Mesenchymal stem cell (in vitro differentiated cells and primary cell): ENCODE measurements at regions not wholly inside any gene's neighbourhood (a gene's known extent, or its start where the extent isn't known, plus 50 kb on each side); places are given as distances from the start of the nearest gene placed in this dataset.

Source experiments
- DNase-seq: peaks from one replicate; pipeline ENCODE4 v3.0.0-alpha.2; 2013
- H2AFZ ChIP-seq: one replicate; pipeline ENCODE4 v1.6.1; 2013; ENCODE audit warnings: low read depth, mild to moderate bottlenecking, control low read depth, inconsistent platforms, low read length, moderate library complexity
- H2AK5ac ChIP-seq: 2 replicates; pipeline ENCODE4 v1.6.1; 2013; ENCODE audit warnings: low read length, moderate library complexity, mild to moderate bottlenecking, inconsistent platforms; ENCODE audit not compliant: severe bottlenecking
- H2BK120ac ChIP-seq: one replicate; pipeline ENCODE4 v1.6.1; 2013; ENCODE audit warnings: low read depth, mild to moderate bottlenecking, inconsistent platforms, low read length, moderate library complexity
- H2BK12ac ChIP-seq, 2 experiments: one replicate each; pipeline ENCODE4 v1.6.1; 2013; ENCODE audit warnings: inconsistent platforms in 2 of 2, low read length in 2 of 2, mild to moderate bottlenecking in 2 of 2, moderate library complexity in 2 of 2, control low read depth in 1 of 2
- H2BK15ac ChIP-seq: one replicate; pipeline ENCODE4 v1.6.1; 2013; ENCODE audit warnings: mild to moderate bottlenecking, low read depth, inconsistent platforms; ENCODE audit not compliant: poor library complexity, severe bottlenecking
- H2BK5ac ChIP-seq: 2 replicates; pipeline ENCODE4 v1.6.1; 2013; ENCODE audit warnings: low read depth, mild to moderate bottlenecking, low read length, control low read depth, inconsistent platforms; ENCODE audit not compliant: poor library complexity, severe bottlenecking
- H3K14ac ChIP-seq, 2 experiments: one replicate each; pipeline ENCODE4 v1.6.1; 2013; ENCODE audit warnings: inconsistent platforms in 2 of 2, low read length in 2 of 2, control low read depth in 1 of 2, mild to moderate bottlenecking in 1 of 2, moderate library complexity in 1 of 2
- H3K18ac ChIP-seq, 2 experiments: one replicate each; pipeline ENCODE4 v1.6.1; 2013; ENCODE audit warnings: inconsistent platforms in 2 of 2, low read length in 2 of 2, control low read depth in 1 of 2, low read depth in 1 of 2, mild to moderate bottlenecking in 1 of 2
- H3K23ac ChIP-seq, 2 experiments: one replicate each; pipeline ENCODE4 v1.6.1; 2013; ENCODE audit warnings: inconsistent platforms in 2 of 2, low read length in 2 of 2, mild to moderate bottlenecking in 2 of 2, moderate library complexity in 2 of 2, control low read depth in 1 of 2
- H3K27ac ChIP-seq: 2 replicates; pipeline ENCODE4 v1.5.1; 2013; ENCODE audit warnings: mild to moderate bottlenecking, moderate library complexity, low read length, control low read depth, inconsistent platforms; ENCODE audit not compliant: poor library complexity, severe bottlenecking
- H3K27me3 ChIP-seq, 2 experiments: 2 replicates each; pipeline versions ENCODE4 v1.6.1 to v1.7.0; 2013; ENCODE audit warnings: low read length in 2 of 2, mild to moderate bottlenecking in 2 of 2, moderate library complexity in 2 of 2, control low read depth in 1 of 2, inconsistent platforms in 1 of 2; ENCODE audit not compliant: control insufficient read depth in 1 of 2, insufficient read depth in 1 of 2
- H3K36me3 ChIP-seq, 2 experiments: 2 replicates each; pipeline versions ENCODE4 v1.6.1 to v1.7.0; 2013; ENCODE audit warnings: low read length in 2 of 2, control low read depth in 1 of 2, inconsistent platforms in 1 of 2, low read depth in 1 of 2, mild to moderate bottlenecking in 1 of 2; ENCODE audit not compliant: insufficient read depth in 2 of 2, control insufficient read depth in 1 of 2
- H3K4ac ChIP-seq, 2 experiments: one replicate each; pipeline ENCODE4 v1.6.1; 2013; ENCODE audit warnings: inconsistent platforms in 2 of 2, low read length in 2 of 2, mild to moderate bottlenecking in 2 of 2, moderate library complexity in 2 of 2, control low read depth in 1 of 2, low read depth in 1 of 2
- H3K4me1 ChIP-seq: 2 replicates; pipeline ENCODE4 v1.6.1; 2013; ENCODE audit warnings: low read depth, low read length, control low read depth; ENCODE audit not compliant: control insufficient read depth, insufficient read depth
- H3K4me2 ChIP-seq: 2 replicates; pipeline ENCODE4 v1.6.1; 2013; ENCODE audit warnings: low read length, mild to moderate bottlenecking, inconsistent platforms; ENCODE audit not compliant: poor library complexity, severe bottlenecking
- H3K4me3 ChIP-seq, 2 experiments: 2 replicates each; pipeline versions ENCODE4 v1.5.1 to v1.7.0; 2013; ENCODE audit warnings: low read length in 2 of 2, mild to moderate bottlenecking in 2 of 2, control low read depth in 1 of 2, low read depth in 1 of 2; ENCODE audit not compliant: insufficient read depth in 1 of 2
- H3K79me1 ChIP-seq: replicated peaks from 2 replicates; pipeline ENCODE4 v1.6.1; 2013; ENCODE audit warnings: mild to moderate bottlenecking, control low read depth, low read length, inconsistent platforms; ENCODE audit not compliant: poor library complexity, severe bottlenecking
- H3K9ac ChIP-seq: 2 replicates; pipeline ENCODE4 v1.7.0; 2013; ENCODE audit warnings: mild to moderate bottlenecking, low read length, moderate library complexity
- H3K9me3 ChIP-seq: 2 replicates; pipeline ENCODE4 v1.7.0; 2013; ENCODE audit warnings: mild to moderate bottlenecking, low read length; ENCODE audit not compliant: control insufficient read depth
- H4K8ac ChIP-seq: one replicate; pipeline ENCODE4 v1.6.1; 2013; ENCODE audit warnings: inconsistent platforms, mild to moderate bottlenecking, low read length, moderate library complexity
- H4K91ac ChIP-seq: one replicate; pipeline ENCODE4 v1.6.1; 2013; ENCODE audit warnings: mild to moderate bottlenecking, low read length, inconsistent platforms
- WGBS: methylation state at CpG from one replicate; pipeline ENCODE4 v1.1.7; 2013; ENCODE audit warnings: mixed read lengths; 5-methylcytosine and 5-hydroxymethylcytosine counted together

- H3K18ac ChIP-seq = no peak overlapping the region
- H3K36me3 ChIP-seq = no peaks in the 10 kb centered on the region
- H2BK5ac ChIP-seq = no peak overlapping the region
- H3K4ac ChIP-seq = no peak overlapping the region
- no peaks in the 10 kb centered on the region for H3K79me1 ChIP-seq
- H2BK120ac ChIP-seq = no peak overlapping the region
- no peaks in the 10 kb centered on the region for H3K4me1 ChIP-seq
- DNase-seq = no peak
- no peak overlapping the region for H3K4me2 ChIP-seq
- no peak overlapping the region for H3K27ac ChIP-seq
- no peak overlapping the region for H2BK15ac ChIP-seq
- peaks cover 12% of the 10 kb centered on the region for H3K9me3 ChIP-seq
- no peak overlapping the region for H4K8ac ChIP-seq
- no peak overlapping the region for H3K4me3 ChIP-seq
- no peak overlapping the region for H3K14ac ChIP-seq
- no peak overlapping the region for H3K9ac ChIP-seq
- WGBS = 70% methylated on average over 1 of the region's 2 CpGs
- H2AFZ ChIP-seq = no peak overlapping the region
- H3K27me3 ChIP-seq = no peaks in the 10 kb centered on the region
- H2AK5ac ChIP-seq = no peak overlapping the region
- H3K23ac ChIP-seq = no peak overlapping the region
- no peak overlapping the region for H4K91ac ChIP-seq
- no peak overlapping the region for H2BK12ac ChIP-seq
Measured at GRCh38 chr14:98507264-98507663, 764.7 kb downstream of the BCL11B start.

- Histone ChIP-seq H2BK5ac (no peak overlapping the region), H3K36me3 (no peaks in the 10 kb centered on the region), H3K9ac (no peak overlapping the region), H3K4me2 (no peak overlapping the region), H3K4me1 (no peaks in the 10 kb centered on the region), H2AFZ (no peak overlapping the region), H3K79me1 (no peaks in the 10 kb centered on the region), H2BK15ac (no peak overlapping the region), H4K91ac (no peak overlapping the region), H3K18ac (no peak overlapping the region), H3K14ac (no peak overlapping the region), H2AK5ac (no peak overlapping the region), H2BK12ac (no peak overlapping the region), H3K4ac (no peak overlapping the region), H2BK120ac (no peak overlapping the region), H3K27me3 (no peaks in the 10 kb centered on the region), H3K4me3 (no peak overlapping the region), H4K8ac (no peak overlapping the region), H3K9me3 (peaks cover 15% of the 10 kb centered on the region), H3K27ac (no peak overlapping the region), H3K23ac (no peak overlapping the region)
- WGBS = no CpG with 5 or more reads among the region's 3 CpGs
- DNase-seq = no peak
Measured at GRCh38 chr14:98510392-98510791, 761.6 kb downstream of the BCL11B start.

GRCh38 chr14:98512501-98513251, 759.3 kb downstream of the BCL11B start:
- Histone ChIP-seq H2AK5ac (no peak overlapping the region), H2AFZ (no peak overlapping the region), H3K36me3 (no peaks in the 10 kb centered on the region), H3K14ac (no peak overlapping the region), H4K91ac (no peak overlapping the region), H2BK5ac (no peak overlapping the region), H3K9ac (no peak overlapping the region), H2BK120ac (no peak overlapping the region), H3K4me2 (no peak overlapping the region), H3K27me3 (no peaks in the 10 kb centered on the region), H3K4me1 (no peaks in the 10 kb centered on the region), H3K27ac (no peak overlapping the region), H3K4me3 (no peak overlapping the region), H3K23ac (no peak overlapping the region), H3K4ac (no peak overlapping the region), H2BK15ac (no peak overlapping the region), H3K9me3 (peaks cover 24% of the 10 kb centered on the region), H3K18ac (no peak overlapping the region), H4K8ac (no peak overlapping the region), H2BK12ac (no peak overlapping the region), H3K79me1 (no peaks in the 10 kb centered on the region)
- no peak for DNase-seq
- WGBS = 43% methylated on average over 6 of the region's 10 CpGs

- H2BK12ac ChIP-seq = no peak overlapping the region
- no peak overlapping the region for H2BK120ac ChIP-seq
- WGBS = 100% methylated on average over 2 of the region's 3 CpGs
Measured at GRCh38 chr14:98513558-98513957, 758.4 kb downstream of the BCL11B start.

More at GRCh38 chr14:98513558-98513957, 758.4 kb downstream of the BCL11B start:
- Histone ChIP-seq H3K23ac (no peak overlapping the region), H3K14ac (no peak overlapping the region), H3K4ac (no peak overlapping the region), H3K4me2 (no peak overlapping the region), H3K9ac (no peak overlapping the region), H3K18ac (no peak overlapping the region), H4K91ac (no peak overlapping the region), H3K4me1 (no peaks in the 10 kb centered on the region), H2BK5ac (no peak overlapping the region), H3K27ac (no peak overlapping the region), H3K9me3 (peaks cover 30% of the 10 kb centered on the region), H2AK5ac (no peak overlapping the region), H3K27me3 (no peaks in the 10 kb centered on the region), H2AFZ (no peak overlapping the region), H3K4me3 (no peak overlapping the region), H3K79me1 (no peaks in the 10 kb centered on the region), H4K8ac (no peak overlapping the region), H2BK15ac (no peak overlapping the region), H3K36me3 (no peaks in the 10 kb centered on the region)
- no peak for DNase-seq
